HG03558 (cell line): ENCODE measurements at regions not wholly inside any gene's neighbourhood (a gene's known extent, or its start where the extent isn't known, plus 50 kb on each side); places are given as distances from the start of the nearest gene placed in this dataset.
"Not testable (repeated sequence)": the region's sequence is repeated elsewhere in the genome, so short reads cannot be mapped to it uniquely, and the experiment has no call there.

Experiments
- ATAC-seq: cut with Tn5 transposase; IDR thresholded peaks from one replicate; pipeline ENCODE4 v1.9.1; 2021; ENCODE audit warnings: moderate number of reproducible peaks; ENCODE audit not compliant: unreplicated experiment; ENCODE audit errors: extremely low read depth

DNA sequence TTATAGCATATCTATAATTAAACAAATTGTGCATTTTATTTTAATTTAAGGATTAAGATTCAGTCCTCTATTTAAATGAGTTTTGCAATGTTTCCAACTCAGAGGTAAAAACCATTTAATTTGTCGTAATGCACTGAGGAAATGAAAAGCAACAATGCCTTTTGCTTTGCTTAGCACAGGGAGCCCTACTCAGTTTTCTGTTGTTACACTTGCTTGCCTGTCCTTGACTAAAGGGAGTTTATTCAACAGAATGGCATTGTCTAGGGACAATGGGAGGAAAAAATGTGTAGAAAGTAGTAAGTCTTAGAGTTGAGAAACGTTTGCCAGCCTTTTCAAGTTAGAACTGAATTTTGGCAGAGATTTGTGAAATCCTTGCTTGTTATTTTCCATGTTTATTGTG lies 734.2 kb upstream of the ANO3 start:
- ATAC-seq: no peak

DNA sequence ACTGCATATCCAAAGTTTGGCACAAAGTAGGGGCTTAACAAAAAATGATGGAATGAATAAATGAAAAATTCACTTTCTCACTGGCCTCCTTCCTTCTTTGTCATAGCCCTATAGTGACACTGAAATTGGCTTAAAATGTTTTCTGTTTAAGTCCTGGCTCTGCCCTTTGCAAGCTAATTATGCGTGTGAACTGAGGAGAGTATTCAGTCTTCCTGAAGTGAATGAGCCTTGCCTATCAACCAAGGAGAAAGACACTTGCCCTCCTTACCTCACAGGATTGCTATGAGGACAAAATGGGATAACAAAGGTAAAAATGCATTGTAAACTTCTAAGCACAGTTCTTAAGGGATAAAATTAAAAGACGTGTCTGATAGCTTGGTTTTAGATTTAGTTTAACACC lies 729.8 kb upstream of the ANO3 start:
- no peak for ATAC-seq

DNA sequence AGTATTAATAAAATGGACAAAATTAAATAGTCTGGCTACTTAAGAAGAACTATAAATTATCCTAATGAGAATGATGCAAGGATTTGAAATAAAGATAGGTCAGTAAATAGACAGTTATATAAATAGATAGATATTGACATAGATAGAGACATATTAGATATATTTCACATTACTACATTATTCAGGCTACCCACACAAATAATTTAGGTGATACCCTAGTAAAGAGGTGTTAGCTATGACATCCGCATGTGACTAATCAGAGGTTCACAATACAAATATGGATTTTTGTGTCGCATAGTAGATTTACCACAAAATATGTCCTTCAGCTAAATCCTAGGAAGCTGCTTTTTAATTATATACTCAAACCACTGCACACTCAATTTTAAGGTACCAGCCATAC lies 729.0 kb upstream of the ANO3 start:
- no peak for ATAC-seq

DNA sequence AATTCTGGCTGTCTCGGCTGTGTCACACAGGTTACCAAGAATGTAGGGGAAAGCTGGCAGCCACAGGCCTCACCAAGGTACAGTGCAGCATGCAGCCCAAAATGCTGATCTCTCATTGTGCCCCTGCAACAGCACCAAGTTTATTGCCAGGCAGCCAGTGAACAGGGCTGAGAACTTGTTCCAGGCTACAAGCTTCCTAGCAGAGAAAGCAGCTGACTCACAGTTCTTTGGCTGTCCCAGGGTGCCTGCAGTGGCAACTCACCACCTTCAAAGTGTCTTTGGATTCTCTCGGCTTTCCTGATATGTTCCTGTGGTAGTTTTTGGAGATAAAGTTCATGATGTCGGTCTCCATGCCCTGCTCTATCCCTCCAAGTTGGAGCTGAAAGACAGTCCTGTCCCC lies 719.1 kb upstream of the ANO3 start:
- no peak for ATAC-seq

DNA sequence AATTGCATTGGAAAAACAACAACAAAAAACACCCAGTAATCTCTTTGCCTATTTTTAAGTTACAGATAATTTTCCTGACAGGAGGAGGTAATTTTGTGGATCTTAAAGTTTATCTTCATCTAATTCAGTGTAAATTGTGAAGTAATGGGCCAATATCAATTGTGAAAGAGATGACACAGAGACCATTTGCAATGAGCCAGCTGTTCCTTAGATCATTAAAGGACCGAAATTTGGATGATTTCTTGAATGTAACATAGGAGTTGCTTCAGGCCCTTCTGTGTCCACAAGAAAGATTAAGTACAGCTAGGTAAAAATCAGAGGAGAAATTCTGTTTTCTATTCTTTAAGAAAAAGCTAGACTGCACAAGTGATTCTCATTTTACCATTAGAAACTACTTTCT lies 718.5 kb upstream of the ANO3 start:
- no peak for ATAC-seq

DNA sequence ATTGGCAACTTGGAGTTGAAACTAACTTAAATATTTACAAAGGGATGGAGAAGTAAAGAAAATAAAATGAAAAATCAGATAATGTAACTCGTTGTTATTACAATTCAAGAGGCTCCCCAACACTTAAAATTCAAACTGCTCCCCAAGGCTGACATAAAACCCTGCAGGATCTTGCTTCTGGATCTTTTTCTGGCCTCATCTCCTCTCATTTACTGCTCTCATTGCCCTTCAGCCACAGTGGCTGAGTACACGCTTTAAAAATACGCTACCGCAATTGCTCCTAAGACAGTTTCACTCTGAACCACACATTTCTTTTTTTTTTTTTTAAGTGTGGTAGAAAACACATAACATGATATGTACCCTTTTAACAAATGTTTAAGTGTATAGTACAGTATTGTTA lies 718.1 kb upstream of the ANO3 start:
- ATAC-seq: no peak

DNA sequence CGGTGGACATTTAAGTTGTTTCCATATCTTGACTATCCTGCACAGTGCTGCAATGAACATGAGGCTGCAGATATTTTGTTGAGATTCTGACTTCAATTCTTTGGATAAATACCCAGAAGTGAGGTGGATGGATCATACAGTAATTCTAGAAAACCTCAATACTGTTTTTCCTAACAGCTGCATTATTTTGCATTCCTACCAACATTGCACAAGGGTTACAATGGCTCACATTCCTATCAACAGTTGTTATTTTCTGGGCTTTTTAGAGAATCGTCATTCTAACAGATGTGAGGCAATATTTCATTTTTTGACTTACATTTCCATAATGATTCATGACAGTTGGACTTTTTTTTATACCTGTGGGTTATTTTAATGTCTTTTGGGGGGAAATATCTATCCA lies 716.9 kb upstream of the ANO3 start:
- ATAC-seq: no peak

DNA sequence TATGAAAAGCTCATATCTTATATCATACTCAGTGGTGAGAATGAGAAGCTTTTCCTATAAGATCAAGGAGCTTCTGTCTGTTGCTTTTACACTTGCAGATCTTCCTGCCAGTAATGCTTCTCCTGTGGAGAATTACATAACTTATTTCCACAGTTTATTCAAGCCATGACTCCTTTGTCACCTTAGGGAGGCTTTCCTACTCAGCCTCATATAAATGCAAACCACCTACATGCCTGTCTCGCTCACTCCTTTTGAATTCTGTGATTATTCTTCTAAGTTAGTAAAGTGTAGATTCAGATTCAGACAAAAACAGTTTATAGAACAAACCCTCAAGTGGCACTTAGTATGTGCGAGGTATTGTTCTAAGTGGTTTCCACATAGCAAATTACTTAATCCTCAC lies 716.1 kb upstream of the ANO3 start:
- no peak for ATAC-seq

DNA sequence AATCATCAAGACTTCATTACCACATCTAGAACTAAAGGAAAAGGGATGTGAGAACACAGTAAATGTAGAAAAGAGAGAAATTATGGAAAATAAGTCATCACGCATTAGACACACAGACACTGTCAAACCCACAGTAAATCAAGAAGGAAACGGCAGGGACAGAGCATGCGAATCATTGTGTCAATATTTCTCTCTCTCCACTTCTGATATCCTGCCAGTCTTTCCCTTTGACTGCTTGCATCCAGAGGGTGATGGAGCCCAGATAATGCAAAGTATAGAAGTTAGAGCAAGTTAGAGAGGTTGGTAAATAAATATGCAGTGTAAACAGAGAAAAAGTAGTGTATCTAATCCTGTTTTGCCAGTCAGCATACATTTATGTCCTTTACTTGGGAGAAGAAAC lies 706.8 kb upstream of the ANO3 start:
- no peak for ATAC-seq

DNA sequence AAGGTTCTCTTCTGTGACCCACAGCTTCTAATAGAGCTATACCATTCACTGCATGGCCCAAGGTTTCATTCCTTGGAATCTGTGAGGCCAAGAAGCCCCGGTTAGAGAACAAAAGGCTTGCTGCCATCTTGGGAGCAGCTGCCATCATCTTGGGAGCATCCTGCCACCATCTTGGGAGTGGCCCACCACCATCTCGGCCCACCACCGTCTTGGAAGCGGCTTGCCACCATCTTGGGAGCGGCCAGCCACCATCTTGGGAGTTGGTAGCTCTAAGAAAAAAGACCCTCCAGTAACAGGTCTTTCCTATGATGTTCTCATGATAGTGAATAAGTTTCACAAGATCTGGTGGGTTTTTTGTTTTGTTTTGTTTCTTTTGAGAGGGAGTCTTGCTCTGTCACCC lies 703.9 kb upstream of the ANO3 start:
- no peak for ATAC-seq

DNA sequence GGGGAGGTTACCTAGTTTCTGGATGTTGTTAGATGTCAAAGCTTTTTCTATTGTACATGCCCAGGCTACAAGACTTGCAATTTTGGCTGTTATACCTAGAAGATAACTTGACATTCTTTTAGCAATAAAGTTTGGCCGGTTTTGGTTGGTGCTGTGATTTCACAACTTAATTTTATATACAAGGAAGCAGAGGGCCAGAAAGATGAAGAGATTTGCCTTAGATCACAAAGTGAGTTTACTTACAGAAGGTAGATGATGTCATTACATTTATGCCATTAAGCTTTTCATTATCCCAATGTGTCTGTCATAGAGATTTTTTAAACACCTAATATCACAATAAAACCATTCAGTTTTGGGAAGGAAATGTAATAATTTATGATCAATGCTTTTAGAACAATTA lies 698.7 kb upstream of the ANO3 start:
- ATAC-seq: no peak

DNA sequence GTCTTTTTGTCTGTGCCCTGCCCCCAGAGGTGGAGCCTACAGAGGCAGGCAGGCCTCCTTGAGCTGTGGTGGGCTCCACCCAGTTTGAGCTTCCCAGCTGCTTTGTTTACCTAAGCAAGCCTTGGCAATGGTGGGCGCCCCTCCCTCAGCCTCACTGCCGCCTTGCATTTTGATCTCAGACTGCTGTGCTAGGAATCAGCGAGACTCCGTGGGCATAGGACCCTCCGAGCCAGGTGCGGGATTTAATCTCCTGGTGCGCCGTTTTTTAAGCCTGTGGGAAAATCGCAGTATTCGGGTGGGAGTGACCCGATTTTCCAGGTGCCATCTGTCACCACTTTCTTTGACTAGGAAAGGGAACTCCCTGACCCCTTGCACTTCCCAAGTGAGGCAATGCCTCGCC lies 682.7 kb upstream of the ANO3 start:
- not testable (repeated sequence) for ATAC-seq

DNA sequence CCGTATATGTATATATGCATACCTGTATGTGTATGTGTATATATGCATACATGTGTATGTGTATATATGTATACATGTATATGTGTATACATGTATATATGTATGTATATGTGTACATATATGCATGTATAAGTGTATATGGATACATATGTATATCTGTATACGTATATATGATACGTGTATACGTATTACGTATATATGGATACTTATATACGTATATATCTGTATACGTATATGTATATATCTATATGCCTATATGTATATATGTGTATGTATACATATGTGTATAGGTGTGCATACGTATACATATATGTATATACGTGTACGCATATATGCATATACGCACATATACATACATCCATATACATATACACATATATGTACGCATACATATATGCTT lies 681.6 kb upstream of the ANO3 start:
- ATAC-seq: no peak

DNA sequence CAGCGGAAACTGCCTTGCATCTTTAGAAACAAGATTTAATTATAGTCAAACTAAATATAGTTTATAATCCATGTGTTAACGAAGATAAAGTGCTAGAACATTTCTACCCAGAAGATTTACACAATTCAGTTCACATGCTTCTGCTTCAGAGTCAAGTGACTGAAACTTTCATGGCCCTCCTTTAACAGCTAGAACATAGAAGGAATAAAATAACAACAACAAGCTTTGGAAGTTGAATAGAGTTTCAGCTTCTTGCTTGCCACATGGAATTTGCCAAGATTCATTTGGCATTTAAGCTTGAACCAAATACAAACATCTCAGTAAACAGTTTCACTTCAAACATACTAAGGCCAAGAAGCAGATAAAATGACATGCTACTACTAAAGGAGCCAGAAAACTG lies 676.3 kb upstream of the ANO3 start:
- no peak for ATAC-seq

DNA sequence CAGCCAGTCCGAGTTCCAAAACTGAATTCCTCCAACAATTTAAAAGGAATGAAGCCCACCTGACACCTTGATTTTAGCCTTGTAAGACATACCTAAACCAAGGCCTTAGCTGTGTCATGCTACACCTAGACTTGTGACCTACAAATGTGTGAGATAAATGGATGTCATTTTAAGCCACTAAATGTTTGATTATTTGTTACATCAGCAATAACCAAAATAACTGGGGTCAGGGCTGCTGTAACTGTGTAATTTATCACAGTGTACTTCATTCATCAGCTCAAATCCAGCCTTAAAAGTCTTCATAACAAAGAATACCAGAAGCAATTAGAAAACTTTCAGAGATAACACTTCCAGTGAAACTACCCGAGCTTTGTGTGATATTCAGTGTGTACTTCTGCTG lies 673.0 kb upstream of the ANO3 start:
- no peak for ATAC-seq

DNA sequence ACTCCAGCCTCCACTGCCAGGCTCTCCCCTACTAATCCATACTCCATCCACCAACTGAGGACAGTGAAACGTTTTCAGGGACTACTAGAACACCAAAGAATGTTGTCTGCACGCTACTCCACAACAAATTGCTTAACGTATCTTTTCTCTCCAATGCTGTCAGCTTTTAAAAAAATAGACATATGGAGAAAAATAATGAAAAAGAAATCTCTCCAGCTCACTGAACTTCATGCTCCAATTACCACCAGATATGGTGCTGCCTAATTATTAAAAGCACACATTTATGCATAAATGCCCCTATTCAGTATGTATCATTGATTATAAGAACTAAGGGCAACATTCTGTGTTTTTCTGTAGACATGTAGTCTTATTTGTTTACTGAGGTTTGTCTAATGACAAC lies 672.2 kb upstream of the ANO3 start:
- ATAC-seq: no peak

DNA sequence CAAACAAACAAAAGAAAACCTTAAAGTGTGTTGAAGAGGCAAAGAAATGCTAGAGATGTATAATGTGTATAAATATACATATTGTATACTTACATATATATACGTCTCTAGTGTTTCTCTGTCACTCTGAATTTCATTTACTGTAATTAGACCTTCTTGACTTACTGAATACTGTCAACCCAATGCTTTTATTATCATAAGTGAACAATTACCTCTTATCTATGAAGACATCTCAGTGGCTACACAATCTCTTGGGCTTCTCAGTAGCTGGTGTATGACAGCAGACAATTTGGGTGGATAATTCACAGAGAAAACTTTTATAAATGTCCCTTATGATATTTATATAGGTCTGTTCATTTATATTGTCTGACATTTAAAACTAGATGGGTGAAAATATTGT lies 664.1 kb upstream of the ANO3 start:
- no peak for ATAC-seq

DNA sequence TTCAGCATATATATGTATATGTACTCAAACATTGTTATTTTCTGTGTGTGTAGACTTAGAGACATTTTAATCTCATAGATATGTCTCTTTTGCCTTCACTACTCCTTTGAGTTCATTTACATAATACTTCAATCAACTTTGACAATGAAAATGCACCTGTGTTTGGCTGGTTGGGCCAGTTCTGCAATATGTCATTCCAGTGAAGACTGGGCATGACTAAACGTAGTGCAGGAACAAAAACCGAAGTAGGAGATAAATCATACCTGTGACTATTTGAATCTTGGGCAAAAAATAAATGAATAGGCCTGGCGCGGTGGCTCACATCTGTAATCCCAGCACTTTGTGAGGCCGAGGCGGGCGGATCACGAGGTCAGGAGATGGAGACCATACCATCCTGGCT lies 640.0 kb upstream of the ANO3 start:
- ATAC-seq: no peak

DNA sequence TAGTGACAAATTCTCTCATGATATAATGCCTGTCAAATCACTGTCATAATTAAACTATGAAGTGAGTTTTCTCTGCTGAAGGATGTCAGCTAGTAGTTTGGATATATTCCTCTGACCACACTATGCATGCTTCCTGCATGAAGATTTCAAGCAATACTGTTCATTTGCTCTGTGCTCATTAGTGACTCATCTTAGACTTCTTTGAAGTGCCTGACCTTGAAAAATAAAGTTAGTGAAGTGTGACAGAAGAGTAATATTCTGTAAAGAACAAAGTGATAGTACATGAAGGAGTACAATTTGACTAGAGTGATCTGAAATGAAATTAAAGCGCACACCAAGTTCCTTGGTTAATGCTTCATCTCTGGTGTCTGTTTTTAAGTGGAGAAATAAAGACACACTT lies 629.5 kb upstream of the ANO3 start:
- ATAC-seq: no peak

DNA sequence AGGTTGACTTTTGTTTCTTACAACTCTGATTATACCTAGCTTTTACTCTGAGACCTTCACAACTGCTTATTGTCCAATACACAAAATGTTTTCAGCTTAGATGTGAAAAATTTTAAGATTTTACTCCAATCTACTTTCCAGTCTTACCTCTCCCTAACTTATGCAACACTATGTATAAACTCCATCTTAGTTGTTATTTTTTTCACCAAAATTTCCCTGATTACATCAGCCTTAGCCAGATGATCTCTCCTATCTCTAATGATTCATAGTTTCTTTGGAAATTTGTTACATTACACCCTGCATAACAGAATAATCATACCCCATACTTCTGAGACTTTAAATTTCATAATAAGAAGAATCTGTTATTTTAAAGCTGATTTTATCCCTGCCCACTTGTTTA lies 621.0 kb upstream of the ANO3 start:
- ATAC-seq: no peak

DNA sequence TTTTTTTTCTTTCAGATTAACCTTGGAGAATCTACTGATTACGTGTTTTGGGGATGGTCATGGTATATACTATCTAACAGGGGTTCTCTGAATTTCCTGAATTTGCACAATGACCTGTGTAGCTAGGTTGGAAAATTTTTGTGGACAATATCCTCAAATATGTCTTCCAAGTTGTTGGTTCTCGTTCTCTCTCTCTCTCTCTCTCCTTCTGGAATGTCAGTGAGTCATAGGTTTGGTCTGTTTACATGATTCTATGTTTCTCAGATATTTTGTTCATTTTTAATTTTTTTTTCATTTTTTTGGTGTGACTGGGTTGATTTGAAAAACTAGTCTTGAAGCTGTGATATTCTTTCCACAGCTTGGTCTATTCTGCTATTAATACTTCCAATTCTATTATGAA lies 604.0 kb upstream of the ANO3 start:
- no peak for ATAC-seq

DNA sequence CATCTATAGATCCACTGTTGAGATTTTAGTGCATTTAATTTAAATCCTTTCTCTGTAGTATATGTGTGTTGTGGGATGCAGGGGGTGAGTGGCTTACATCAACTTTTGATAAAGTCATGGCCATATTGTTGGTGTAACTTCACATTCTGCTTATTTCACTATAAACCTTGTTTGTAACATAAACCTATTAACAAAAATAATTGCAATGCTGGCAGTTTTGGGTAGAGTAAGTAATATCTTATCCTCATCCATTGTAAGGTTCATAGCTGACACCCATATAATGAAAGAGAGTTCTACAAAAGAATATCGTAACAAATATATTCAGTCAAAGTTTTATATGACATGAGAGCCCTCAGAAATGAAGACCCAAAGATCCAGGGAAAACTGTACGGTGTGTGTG lies 601.7 kb upstream of the ANO3 start:
- ATAC-seq: no peak

DNA sequence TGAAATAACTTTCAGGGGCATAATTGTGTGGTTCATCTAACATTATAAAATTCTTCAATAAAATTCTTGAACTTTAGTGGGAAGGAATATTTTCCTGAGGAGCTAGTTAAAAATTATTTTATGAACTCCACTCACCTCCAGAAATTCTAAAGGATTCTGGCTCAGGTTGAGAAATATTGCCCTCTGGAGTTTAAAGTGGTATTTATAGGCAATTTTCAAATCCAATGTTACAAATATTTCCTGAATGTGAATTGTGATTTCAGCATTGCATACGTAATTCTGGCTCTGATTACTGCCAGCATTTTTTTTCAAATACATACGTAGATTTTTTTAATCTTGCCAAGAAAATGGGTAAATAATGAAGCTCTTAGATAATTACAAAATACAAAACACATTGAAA lies 598.2 kb upstream of the ANO3 start:
- ATAC-seq: no peak
